Right cardiac atrium (tissue), 5 donors: ENCODE measurements at regions not wholly inside any gene's neighbourhood (a gene's known extent, or its start where the extent isn't known, plus 50 kb on each side); places are given as distances from the start of the nearest gene placed in this dataset.

Experiments used
- ATAC-seq, 2 donors: fragments of 200-7000 bp; cut with Tn5 transposase; one replicate each; pipeline versions ENCODE4 v1.8.0 to v1.9.1; 2020; ENCODE audit warnings: moderate library complexity in 2 of 2, mild to moderate bottlenecking in 1 of 2
- DNase-seq, 3 donors: peaks; one replicate each; pipeline ENCODE4 v3.0.0-alpha.2; 2020
- H3K27ac ChIP-seq: one replicate; pipeline ENCODE4 v1.5.1; 2013; ENCODE audit warnings: mild to moderate bottlenecking, low read length, control low read depth, moderate library complexity
- H3K27me3 ChIP-seq: one replicate; pipeline ENCODE4 v1.6.1; 2013; ENCODE audit not compliant: control insufficient read depth, insufficient read depth
- H3K4me1 ChIP-seq: one replicate; pipeline ENCODE4 v1.6.1; 2013; ENCODE audit warnings: low read length; ENCODE audit not compliant: control insufficient read depth, insufficient read depth
- H3K4me3 ChIP-seq: one replicate; pipeline ENCODE4 v1.5.1; 2013; ENCODE audit warnings: low read length, control low read depth
- H3K9me3 ChIP-seq: one replicate; pipeline ENCODE4 v1.6.1; 2013; ENCODE audit warnings: low read length; ENCODE audit not compliant: control insufficient read depth
- WGBS: extraction: QIAGEN DNeasy Blood & Tissue Kit; methylation state at CpG from one replicate; pipeline ENCODE4 v1.1.7; 2013; 5-methylcytosine and 5-hydroxymethylcytosine counted together
- intact Hi-C, 4 donors: fragments of 100-400 bp; cut with DNase I; formaldehyde crosslinking; loops; one replicate each; pipeline versions ENCODE4 v1.11.0 to v1.14.0; 2022 to 2023
- donor health status: healthy with polysubstance abuse.
- donor health status: DM: no; HTN: yes; CAD: no.
- donor health status: DM: no; HTN: no; CAD: no.
- donor health status: DM: no; HTN: yes; CAD: no; lungs with severe emphysema.
- donor health status: DM: yes; HTN: yes; CAD: no.

- Histone ChIP-seq H3K27ac (no peak overlapping the region), H3K4me3 (no peak overlapping the region), H3K4me1 (no peaks in the 10 kb centered on the region), H3K9me3 (no peaks in the 10 kb centered on the region), H3K27me3 (no peaks in the 10 kb centered on the region)
- DNase-seq (no peak), ATAC-seq (no peak)
- intact Hi-C loops, result no loop called here
- WGBS, result 94% methylated on average over 4 of the region's 4 CpGs
These were observed 270.6 kb downstream of the PBX3 start for GRCh38 chr9:126017758-126018157.

- Histone ChIP-seq H3K4me1 (no peaks in the 10 kb centered on the region), H3K27me3 (no peaks in the 10 kb centered on the region), H3K9me3 (no peaks in the 10 kb centered on the region), H3K4me3 (no peak overlapping the region), H3K27ac (no peak overlapping the region)
- intact Hi-C loops, result no loop called here
- ATAC-seq (no peak), DNase-seq (no peak)
- 83% methylated on average over 15 of the region's 15 CpGs for WGBS
These were observed 273.7 kb downstream of the PBX3 start for GRCh38 chr9:126020836-126021235.

GRCh38 chr9:126023962-126024361 is 276.8 kb downstream of the PBX3 start:
- Histone ChIP-seq H3K9me3 (no peaks in the 10 kb centered on the region), H3K4me3 (no peak overlapping the region), H3K27ac (no peak overlapping the region), H3K4me1 (no peaks in the 10 kb centered on the region), H3K27me3 (no peaks in the 10 kb centered on the region)
- ATAC-seq, result no peak
- no peak for DNase-seq
- WGBS, result 95% methylated on average over 15 of the region's 15 CpGs
- intact Hi-C loops, result no loop called here

- no peak for DNase-seq
- intact Hi-C loops, result no loop called here
These were observed 277.5 kb downstream of the PBX3 start for GRCh38 chr9:126024581-126025230.

GRCh38 chr9:126025991-126026390 is 278.8 kb downstream of the PBX3 start:
- Histone ChIP-seq H3K9me3 (no peaks in the 10 kb centered on the region), H3K27me3 (no peaks in the 10 kb centered on the region), H3K4me1 (no peaks in the 10 kb centered on the region), H3K27ac (no peak overlapping the region), H3K4me3 (no peak overlapping the region)
- intact Hi-C loops, result no loop called here
- 93% methylated on average over 5 of the region's 5 CpGs for WGBS
- ATAC-seq (no peak), DNase-seq (no peak)

More at GRCh38 chr9:126024581-126025230, 277.5 kb downstream of the PBX3 start:
- peak in 1 of 2 donors; percentile 24 for ATAC-seq
- Histone ChIP-seq H3K27ac (no peak overlapping the region), H3K9me3 (no peaks in the 10 kb centered on the region), H3K27me3 (no peaks in the 10 kb centered on the region), H3K4me1 (no peaks in the 10 kb centered on the region), H3K4me3 (no peak overlapping the region)
- WGBS, result 77% methylated on average over 13 of the region's 13 CpGs

GRCh38 chr9:126027566-126027965 is 280.4 kb downstream of the PBX3 start:
- WGBS, result 67% methylated on average over 5 of the region's 5 CpGs
- DNase-seq (no peak), ATAC-seq (no peak)
- intact Hi-C loops, result no loop called here
- Histone ChIP-seq H3K4me1 (no peaks in the 10 kb centered on the region), H3K4me3 (no peak overlapping the region), H3K27ac (no peak overlapping the region), H3K27me3 (no peaks in the 10 kb centered on the region), H3K9me3 (no peaks in the 10 kb centered on the region)

- Histone ChIP-seq H3K9me3 (no peaks in the 10 kb centered on the region), H3K27ac (no peak overlapping the region), H3K4me1 (no peaks in the 10 kb centered on the region), H3K4me3 (no peak overlapping the region), H3K27me3 (no peaks in the 10 kb centered on the region)
- ATAC-seq, result no peak
- intact Hi-C loops, result no loop called here
- no peak for DNase-seq
- 90% methylated on average over 10 of the region's 10 CpGs for WGBS
These were observed 281.6 kb downstream of the PBX3 start for GRCh38 chr9:126028746-126029145.

- WGBS, result 71% methylated on average over 7 of the region's 7 CpGs
- Histone ChIP-seq H3K4me1 (no peaks in the 10 kb centered on the region), H3K9me3 (no peaks in the 10 kb centered on the region), H3K27ac (no peak overlapping the region), H3K27me3 (no peaks in the 10 kb centered on the region), H3K4me3 (no peak overlapping the region)
- no peak for DNase-seq
- no peak for ATAC-seq
- intact Hi-C loops, result no loop called here
These were observed 283.5 kb downstream of the PBX3 start for GRCh38 chr9:126030716-126031115.

GRCh38 chr9:126031116-126031515 is 283.9 kb downstream of the PBX3 start:
- ATAC-seq, result no peak
- 85% methylated on average over 9 of the region's 9 CpGs for WGBS
- Histone ChIP-seq H3K4me1 (no peaks in the 10 kb centered on the region), H3K9me3 (no peaks in the 10 kb centered on the region), H3K27me3 (no peaks in the 10 kb centered on the region), H3K27ac (no peak overlapping the region), H3K4me3 (no peak overlapping the region)
- DNase-seq, result no peak
- intact Hi-C loops, result no loop called here

- H3K27ac ChIP-seq, result no peak overlapping the region
- H3K4me3 ChIP-seq, result no peak overlapping the region
- ATAC-seq, result no peak
- no peak for DNase-seq
- no peaks in the 10 kb centered on the region for H3K4me1 ChIP-seq
- 81% methylated on average over 8 of the region's 8 CpGs for WGBS
- intact Hi-C loops, result no loop called here
- H3K9me3 ChIP-seq, result no peaks in the 10 kb centered on the region
- H3K27me3 ChIP-seq, result no peaks in the 10 kb centered on the region
These were observed 285.0 kb downstream of the PBX3 start for GRCh38 chr9:126032135-126032534.

- intact Hi-C loops, result no loop called here
- DNase-seq (no peak), ATAC-seq (no peak)
- no peaks in the 10 kb centered on the region for H3K4me1 ChIP-seq
- no peaks in the 10 kb centered on the region for H3K27me3 ChIP-seq
- H3K4me3 ChIP-seq, result no peak overlapping the region
- no peaks in the 10 kb centered on the region for H3K9me3 ChIP-seq
- WGBS, result 69% methylated on average over 6 of the region's 6 CpGs
- no peak overlapping the region for H3K27ac ChIP-seq
These were observed 286.1 kb downstream of the PBX3 start for GRCh38 chr9:126033318-126033717.

GRCh38 chr9:126033956-126034355 is 286.8 kb downstream of the PBX3 start:
- no peak overlapping the region for H3K27ac ChIP-seq
- no peaks in the 10 kb centered on the region for H3K4me1 ChIP-seq
- H3K9me3 ChIP-seq, result no peaks in the 10 kb centered on the region
- no peak overlapping the region for H3K4me3 ChIP-seq
- DNase-seq, result no peak
- 76% methylated on average over 4 of the region's 4 CpGs for WGBS
- ATAC-seq, result no peak
- H3K27me3 ChIP-seq, result no peaks in the 10 kb centered on the region
- intact Hi-C loops, result no loop called here
